B cell (primary cell): ENCODE measurements at regions not wholly inside any gene's neighbourhood (a gene's known extent, or its start where the extent isn't known, plus 50 kb on each side); places are given as distances from the start of the nearest gene placed in this dataset.

Source experiments
- ATAC-seq: fragments of 200-7000 bp; cut with Tn5 transposase; one replicate; pipeline ENCODE4 v1.10.0; 2021; ENCODE audit warnings: low read depth, mild to moderate bottlenecking, moderate number of reproducible peaks, moderate library complexity
- CTCF ChIA-PET: fragments of 350-600 bp; sonication (Branson Sonifier 250); formaldehyde crosslinking; loops from one replicate; lab custom pipeline; 2021; ENCODE audit warnings: antibody characterized with exemption, inconsistent platforms; lab: Charles Lee
- POLR2A ChIA-PET: fragments of 350-600 bp; sonication (Branson Sonifier 250); formaldehyde crosslinking; loops from one replicate; lab custom pipeline; 2021; ENCODE audit warnings: antibody characterized with exemption; lab: Charles Lee
- DNase-seq: peaks from one replicate; pipeline ENCODE4 v3.0.0; 2013
- H2AFZ ChIP-seq: 2 replicates; pipeline ENCODE4 v1.6.1; 2012; ENCODE audit warnings: mild to moderate bottlenecking, low read depth, low read length; ENCODE audit not compliant: insufficient read depth, poor library complexity, severe bottlenecking
- H3K27ac ChIP-seq, 2 donors: 1 replicate in 1 of 2; 2 replicates in 1 of 2; pipeline ENCODE4 v1.5.1; 2012 to 2013; ENCODE audit warnings: low read length in 2 of 2, mild to moderate bottlenecking in 2 of 2, moderate library complexity in 1 of 2
- H3K27me3 ChIP-seq, 4 experiments: fragments of 200-600 bp in 1 of 4; sonication (generic) in 1 of 4; replicated peaks in 1 of 4; 1 replicate in 2 of 4; 2 replicates in 2 of 4; pipeline versions ENCODE4 v1.6.1 to v1.7.0; 2013 to 2016; ENCODE audit warnings: low read length in 3 of 4, mild to moderate bottlenecking in 2 of 4, mixed read lengths in 1 of 4, moderate library complexity in 1 of 4; ENCODE audit not compliant: insufficient read depth in 4 of 4, control insufficient read depth in 3 of 4; ENCODE audit errors: control extremely low read depth in 1 of 4
- H3K36me3 ChIP-seq, 2 experiments: replicated peaks in 1 of 2; 1 replicate in 1 of 2; 2 replicates in 1 of 2; pipeline versions ENCODE4 v1.6.1 to v1.7.1; 2013; ENCODE audit warnings: low read length in 1 of 2; ENCODE audit not compliant: insufficient read depth in 2 of 2, control insufficient read depth in 1 of 2; ENCODE audit errors: control extremely low read depth in 1 of 2, extremely low read depth in 1 of 2
- H3K4me1 ChIP-seq, 2 donors: fragments of 200-600 bp in 1 of 2; sonication (generic) in 1 of 2; 1 replicate in 1 of 2; 2 replicates in 1 of 2; pipeline versions ENCODE4 v1.5.1 to v1.6.1; 2013 to 2017; ENCODE audit warnings: low read length in 2 of 2; ENCODE audit not compliant: control insufficient read depth in 2 of 2, insufficient read depth in 2 of 2
- H3K4me2 ChIP-seq: replicated peaks from 2 replicates; pipeline ENCODE3; 2012; ENCODE audit warnings: mild to moderate bottlenecking, low read depth, low read length; ENCODE audit not compliant: poor library complexity, severe bottlenecking
- H3K4me3 ChIP-seq, 5 experiments: fragments of 200-600 bp in 1 of 5; sonication (generic) in 1 of 5; 1 replicate in 3 of 5; 2 replicates in 2 of 5; pipeline versions ENCODE4 v1.5.1 to v1.7.0; 2011 to 2016; ENCODE audit warnings: low read length in 4 of 5, mild to moderate bottlenecking in 4 of 5, low read depth in 2 of 5, control low read depth in 1 of 5, moderate library complexity in 1 of 5; ENCODE audit not compliant: insufficient read depth in 1 of 5; ENCODE audit errors: control extremely low read depth in 1 of 5, extremely low read depth in 1 of 5
- H3K79me2 ChIP-seq: fragments of 200-600 bp; sonication (generic); one replicate; pipeline ENCODE4 v1.6.0; 2016; ENCODE audit warnings: low read length; ENCODE audit not compliant: control insufficient read depth, insufficient read depth
- H3K9ac ChIP-seq: fragments of 200-600 bp; sonication (generic); 2 replicates; pipeline ENCODE4 v1.6.1; 2017; ENCODE audit warnings: mild to moderate bottlenecking, low read length, moderate library complexity
- H3K9me3 ChIP-seq, 3 donors: one replicate each; pipeline versions ENCODE4 v1.6.1 to v1.7.1; 2013; ENCODE audit warnings: low read length in 2 of 3; ENCODE audit not compliant: control insufficient read depth in 2 of 3, insufficient read depth in 1 of 3; ENCODE audit errors: control extremely low read depth in 1 of 3
- H4K20me1 ChIP-seq: 2 replicates; pipeline ENCODE4 v1.6.0; 2012; ENCODE audit warnings: mild to moderate bottlenecking, low read length; ENCODE audit not compliant: insufficient read depth, control insufficient read depth, poor library complexity, severe bottlenecking
- H3K27ac Mint-ChIP-seq: one replicate; pipeline ENCODE4 v1.8.0; 2021; ENCODE audit warnings: mixed read lengths
- H3K27me3 Mint-ChIP-seq: one replicate; pipeline ENCODE4 v1.8.0; 2021; ENCODE audit warnings: mixed read lengths
- H3K4me1 Mint-ChIP-seq: one replicate; pipeline ENCODE4 v1.8.0; 2021; ENCODE audit warnings: mixed read lengths
- H3K4me3 Mint-ChIP-seq: one replicate; pipeline ENCODE4 v1.8.0; 2021; ENCODE audit warnings: mixed read lengths
- H3K9me3 Mint-ChIP-seq: one replicate; pipeline ENCODE4 v1.8.0; 2022; ENCODE audit warnings: mixed read lengths; ENCODE audit not compliant: insufficient read depth
- EZH2 ChIP-seq: IDR thresholded peaks from 2 replicates; pipeline ENCODE4 v1.6.1; 2012; ENCODE audit warnings: borderline replicate concordance, low read depth, mild to moderate bottlenecking, moderate library complexity, low read length; ENCODE audit not compliant: insufficient read depth, poor library complexity, severe bottlenecking
- WGBS: methylation state at CpG from one replicate; pipeline ENCODE4 v1.1.5; 2013; ENCODE audit warnings: missing lambda C conversion rate; ENCODE audit not compliant: insufficient coverage; 5-methylcytosine and 5-hydroxymethylcytosine counted together
- intact Hi-C: fragments of 100-400 bp; cut with micrococcal nuclease; formaldehyde crosslinking; loops from one replicate; pipeline ENCODE4 v1.10.0; 2022
- TF ChIP-seq, protein P1 (sequence below): fragments of 200-600 bp; IDR thresholded peaks from one replicate; pipeline ENCODE4 v1.8.0; 2022; ENCODE audit warnings: antibody characterized with exemption, mild to moderate bottlenecking

DNA sequence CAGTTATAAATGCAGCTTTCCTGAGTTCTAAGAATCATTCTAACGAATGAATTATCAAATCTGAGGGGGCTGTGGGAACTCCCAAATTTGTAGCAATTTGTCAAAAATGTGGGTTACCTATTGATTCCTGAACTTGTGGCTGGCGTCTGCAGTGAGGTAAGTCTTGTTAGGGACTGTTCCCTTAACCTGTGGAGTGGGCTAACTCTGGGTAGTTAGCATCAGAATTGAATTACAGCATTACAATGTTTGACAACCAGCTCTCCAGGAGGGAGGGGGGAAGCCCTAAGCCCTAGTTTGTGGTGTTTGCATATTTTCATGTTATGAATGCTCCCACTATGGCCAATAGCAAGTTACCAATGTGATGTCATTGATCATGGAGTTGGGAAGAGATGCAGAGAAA lies 65.9 kb upstream of the STT3B start:
- no peaks in the 10 kb centered on the region for H3K36me3 ChIP-seq
- H3K4me1 ChIP-seq = peaks cover 12% of the 10 kb centered on the region in 2 donors
- no peaks in the 10 kb centered on the region for H4K20me1 ChIP-seq
- ChIA-PET CTCF (no interaction called here), POLR2A (no interaction called here)
- no peak overlapping the region for H3K9ac ChIP-seq
- no peaks in the 10 kb centered on the region for H3K9me3 ChIP-seq
- H3K79me2 ChIP-seq = no peaks in the 10 kb centered on the region
- 94% methylated on average over 2 of the region's 2 CpGs for WGBS
- Mint-ChIP-seq H3K4me3 (no peak overlapping the region), H3K4me1 (peaks cover 10% of the 10 kb centered on the region), H3K27me3 (no peaks in the 10 kb centered on the region), H3K9me3 (no peaks in the 10 kb centered on the region), H3K27ac (no peak overlapping the region)
- H2AFZ ChIP-seq = no peak overlapping the region
- DNase-seq (no peak), ATAC-seq (no peak)
- intact Hi-C loops = no loop called here
- no peak overlapping the region for H3K4me3 ChIP-seq
- no peaks in the 10 kb centered on the region for H3K27me3 ChIP-seq
- no peak overlapping the region for H3K4me2 ChIP-seq
- no peak overlapping the region for H3K27ac ChIP-seq
- no peak for TF ChIP-seq EZH2
- TF ChIP-seq, protein P1, sequence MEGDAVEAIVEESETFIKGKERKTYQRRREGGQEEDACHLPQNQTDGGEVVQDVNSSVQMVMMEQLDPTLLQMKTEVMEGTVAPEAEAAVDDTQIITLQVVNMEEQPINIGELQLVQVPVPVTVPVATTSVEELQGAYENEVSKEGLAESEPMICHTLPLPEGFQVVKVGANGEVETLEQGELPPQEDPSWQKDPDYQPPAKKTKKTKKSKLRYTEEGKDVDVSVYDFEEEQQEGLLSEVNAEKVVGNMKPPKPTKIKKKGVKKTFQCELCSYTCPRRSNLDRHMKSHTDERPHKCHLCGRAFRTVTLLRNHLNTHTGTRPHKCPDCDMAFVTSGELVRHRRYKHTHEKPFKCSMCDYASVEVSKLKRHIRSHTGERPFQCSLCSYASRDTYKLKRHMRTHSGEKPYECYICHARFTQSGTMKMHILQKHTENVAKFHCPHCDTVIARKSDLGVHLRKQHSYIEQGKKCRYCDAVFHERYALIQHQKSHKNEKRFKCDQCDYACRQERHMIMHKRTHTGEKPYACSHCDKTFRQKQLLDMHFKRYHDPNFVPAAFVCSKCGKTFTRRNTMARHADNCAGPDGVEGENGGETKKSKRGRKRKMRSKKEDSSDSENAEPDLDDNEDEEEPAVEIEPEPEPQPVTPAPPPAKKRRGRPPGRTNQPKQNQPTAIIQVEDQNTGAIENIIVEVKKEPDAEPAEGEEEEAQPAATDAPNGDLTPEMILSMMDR = no peak

DNA sequence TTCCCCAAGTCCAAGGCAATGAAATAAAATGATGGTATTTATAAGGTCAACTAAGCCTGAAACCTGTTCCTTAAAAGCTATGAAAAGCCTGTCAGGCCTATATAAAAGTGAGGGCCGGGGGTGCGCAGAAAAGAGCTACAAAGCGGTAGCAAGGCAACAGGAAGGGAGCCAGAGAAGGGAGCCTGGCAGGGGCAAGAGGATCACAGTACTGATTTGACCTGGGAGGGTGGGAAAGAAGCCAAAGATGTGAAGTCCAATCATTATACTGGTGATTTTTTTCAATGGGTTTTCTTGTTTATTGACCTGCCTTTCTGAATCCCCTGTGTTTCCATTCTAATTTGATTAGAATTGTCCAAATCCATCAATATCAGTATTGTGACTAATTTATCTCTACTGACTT lies 64.3 kb upstream of the STT3B start:
- Mint-ChIP-seq H3K4me1 (no peaks in the 10 kb centered on the region), H3K27me3 (no peaks in the 10 kb centered on the region), H3K27ac (no peak overlapping the region), H3K9me3 (no peaks in the 10 kb centered on the region), H3K4me3 (no peak overlapping the region)
- ChIA-PET CTCF (interaction anchor here (0.8 kb wide), 1 partner anchor 8 kb away, joined by 4 read pairs; no protein-coding TSS in a partner anchor), POLR2A (no interaction called here)
- Histone ChIP-seq H2AFZ (no peak overlapping the region), H3K9me3 (no peaks in the 10 kb centered on the region), H3K9ac (no peak overlapping the region), H3K27ac (no peak overlapping the region), H3K79me2 (no peaks in the 10 kb centered on the region), H3K4me2 (no peak overlapping the region), H4K20me1 (no peaks in the 10 kb centered on the region), H3K4me3 (no peak overlapping the region), H3K27me3 (no peaks in the 10 kb centered on the region), H3K4me1 (no peaks in the 10 kb centered on the region), H3K36me3 (no peaks in the 10 kb centered on the region)
- ATAC-seq (no peak), DNase-seq (no peak)
- 100% methylated on average over 3 of the region's 3 CpGs for WGBS
- TF ChIP-seq, protein P1 = no peak
- no peak for TF ChIP-seq EZH2
- intact Hi-C loops = no loop called here
